Urothelium cell line (cell line): ENCODE measurements at regions not wholly inside any gene's neighbourhood (a gene's known extent, or its start where the extent isn't known, plus 50 kb on each side); places are given as distances from the start of the nearest gene placed in this dataset.

Source experiments
- DNase-seq: peaks from one replicate; pipeline ENCODE4 v3.0.0; 2011; ENCODE audit warnings: low spot score, mixed read lengths
- FAIRE-seq: peaks from 2 replicates; lab custom pipeline; 2011; peaks lifted over from hg19 to GRCh38; lab: Jason Lieb, UNC

- no peak for FAIRE-seq
- DNase-seq, result no peak
These were observed 298.2 kb upstream of the MARCKS start for GRCh38 chr6:113558966-113559365.

- DNase-seq (no peak), FAIRE-seq (no peak)
These were observed 296.8 kb upstream of the MARCKS start for GRCh38 chr6:113560376-113560775.

- peak; percentile 26 for DNase-seq
- FAIRE-seq, result no peak
These were observed 296.2 kb upstream of the MARCKS start for GRCh38 chr6:113560908-113561307.

GRCh38 chr6:113562248-113562647 lies 294.9 kb upstream of the MARCKS start:
- DNase-seq, result no peak
- FAIRE-seq, result no peak

GRCh38 chr6:113564371-113565171 lies 292.6 kb upstream of the MARCKS start:
- DNase-seq, result no peak

GRCh38 chr6:113565306-113565705 lies 291.8 kb upstream of the MARCKS start:
- FAIRE-seq, result no peak
- no peak for DNase-seq

More at GRCh38 chr6:113564371-113565171, 292.6 kb upstream of the MARCKS start:
- no peak for FAIRE-seq

- FAIRE-seq (no peak), DNase-seq (no peak)
These were observed 287.0 kb upstream of the MARCKS start for GRCh38 chr6:113570161-113570560.

GRCh38 chr6:113570641-113571040 lies 286.5 kb upstream of the MARCKS start:
- DNase-seq (no peak), FAIRE-seq (no peak)

- DNase-seq (no peak), FAIRE-seq (no peak)
These were observed 283.0 kb upstream of the MARCKS start for GRCh38 chr6:113574147-113574546.

GRCh38 chr6:113576310-113576709 lies 280.8 kb upstream of the MARCKS start:
- DNase-seq (no peak), FAIRE-seq (no peak)

- FAIRE-seq (no peak), DNase-seq (no peak)
These were observed 278.5 kb upstream of the MARCKS start for GRCh38 chr6:113578691-113579090.

GRCh38 chr6:113584767-113585166 lies 272.4 kb upstream of the MARCKS start:
- DNase-seq (no peak), FAIRE-seq (no peak)

GRCh38 chr6:113585246-113585645 lies 271.9 kb upstream of the MARCKS start:
- FAIRE-seq, result no peak
- DNase-seq, result no peak

GRCh38 chr6:113586413-113587077 lies 270.6 kb upstream of the MARCKS start:
- peak; percentile 4 for DNase-seq
- FAIRE-seq, result no peak

GRCh38 chr6:113587078-113587699 lies 270.0 kb upstream of the MARCKS start:
- DNase-seq, result no peak
- FAIRE-seq, result no peak

- FAIRE-seq (no peak), DNase-seq (no peak)
These were observed 268.5 kb upstream of the MARCKS start for GRCh38 chr6:113588646-113589045.

GRCh38 chr6:113591896-113592827 lies 265.0 kb upstream of the MARCKS start:
- DNase-seq, result no peak
- no peak for FAIRE-seq

GRCh38 chr6:113594726-113595125 lies 262.4 kb upstream of the MARCKS start:
- DNase-seq (no peak), FAIRE-seq (no peak)

GRCh38 chr6:113595911-113596376 lies 261.2 kb upstream of the MARCKS start:
- no peak for FAIRE-seq

GRCh38 chr6:113596387-113597230 lies 260.5 kb upstream of the MARCKS start:
- DNase-seq (no peak), FAIRE-seq (no peak)

More at GRCh38 chr6:113595911-113596376, 261.2 kb upstream of the MARCKS start:
- DNase-seq, result no peak
